Thyroid gland (tissue), 4 donors: ENCODE measurements at regions not wholly inside any gene's neighbourhood (a gene's known extent, or its start where the extent isn't known, plus 50 kb on each side); places are given as distances from the start of the nearest gene placed in this dataset.

Experiments used
- POLR2A ChIP-seq, 2 donors: fragments of 450-650 bp; IDR thresholded peaks; one replicate each; pipeline ENCODE4 v1.6.1; 2017; ENCODE audit warnings: antibody characterized with exemption in 2 of 2, mild to moderate bottlenecking in 2 of 2, moderate library complexity in 1 of 2
- TF ChIP-seq, protein P1 (sequence below), 6 experiments: fragments of 200-600 bp in 3 of 6; fragments of 450-650 bp in 3 of 6; sonication (generic) in 3 of 6; IDR thresholded peaks; one replicate each; pipeline ENCODE4 v1.5.1; 2016 to 2019; ENCODE audit warnings: antibody characterized with exemption in 6 of 6, mild to moderate bottlenecking in 2 of 6, inconsistent platforms in 1 of 6, moderate library complexity in 1 of 6

DNA sequence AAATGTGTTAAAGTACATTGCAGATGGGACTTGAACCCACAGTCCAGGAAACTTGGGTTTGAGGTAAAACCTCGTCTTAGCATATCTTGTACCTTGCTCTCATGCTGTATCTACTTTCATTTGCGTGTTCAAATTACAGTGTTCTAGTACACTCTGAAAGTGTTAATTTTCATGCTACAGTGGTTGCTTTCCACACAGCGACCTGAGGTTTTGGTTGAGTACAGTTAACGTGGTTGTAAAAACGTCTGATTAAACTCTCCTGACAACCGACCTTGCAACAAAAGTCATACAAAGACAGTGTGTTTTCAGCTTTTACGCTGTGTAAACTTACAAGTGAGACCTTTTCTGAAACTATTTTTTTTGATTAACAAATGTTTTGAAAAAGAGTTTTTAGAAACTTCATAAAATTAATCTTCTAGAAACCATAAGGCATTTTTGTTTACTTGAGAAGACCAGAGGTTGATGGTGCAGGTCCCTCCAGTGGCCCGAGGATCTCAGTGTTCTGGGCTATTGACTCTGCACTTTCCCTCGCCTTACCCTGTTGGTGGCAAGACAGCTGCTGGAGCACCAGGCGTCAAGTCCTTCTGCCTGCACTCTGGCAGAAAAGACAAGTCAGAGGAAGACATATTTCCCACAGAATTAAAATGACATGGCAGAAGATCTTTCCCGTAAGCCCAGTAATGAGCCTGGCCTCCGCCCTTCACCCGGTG is 334.0 kb downstream of the THBS2 start:
- TF ChIP-seq, protein P1, sequence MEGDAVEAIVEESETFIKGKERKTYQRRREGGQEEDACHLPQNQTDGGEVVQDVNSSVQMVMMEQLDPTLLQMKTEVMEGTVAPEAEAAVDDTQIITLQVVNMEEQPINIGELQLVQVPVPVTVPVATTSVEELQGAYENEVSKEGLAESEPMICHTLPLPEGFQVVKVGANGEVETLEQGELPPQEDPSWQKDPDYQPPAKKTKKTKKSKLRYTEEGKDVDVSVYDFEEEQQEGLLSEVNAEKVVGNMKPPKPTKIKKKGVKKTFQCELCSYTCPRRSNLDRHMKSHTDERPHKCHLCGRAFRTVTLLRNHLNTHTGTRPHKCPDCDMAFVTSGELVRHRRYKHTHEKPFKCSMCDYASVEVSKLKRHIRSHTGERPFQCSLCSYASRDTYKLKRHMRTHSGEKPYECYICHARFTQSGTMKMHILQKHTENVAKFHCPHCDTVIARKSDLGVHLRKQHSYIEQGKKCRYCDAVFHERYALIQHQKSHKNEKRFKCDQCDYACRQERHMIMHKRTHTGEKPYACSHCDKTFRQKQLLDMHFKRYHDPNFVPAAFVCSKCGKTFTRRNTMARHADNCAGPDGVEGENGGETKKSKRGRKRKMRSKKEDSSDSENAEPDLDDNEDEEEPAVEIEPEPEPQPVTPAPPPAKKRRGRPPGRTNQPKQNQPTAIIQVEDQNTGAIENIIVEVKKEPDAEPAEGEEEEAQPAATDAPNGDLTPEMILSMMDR (IDR thresholded peaks at IDR 0.05): no peak
- TF ChIP-seq POLR2A (IDR thresholded peaks at IDR 0.05): no peak
